A673 (cell line): ENCODE measurements at regions not wholly inside any gene's neighbourhood (a gene's known extent, or its start where the extent isn't known, plus 50 kb on each side); places are given as distances from the start of the nearest gene placed in this dataset.

Source experiments
- CTCF ChIP-seq: fragments of 300-800, 200-600 bp; sonication (generic); conservative IDR thresholded peaks from 2 replicates; pipeline ENCODE4 v1.5.1; 2017; ENCODE audit warnings: low read depth, mild to moderate bottlenecking, antibody characterized with exemption, low read length, moderate library complexity, mixed read lengths
- EZH2 ChIP-seq: fragments of 200-600 bp; sonication (generic); IDR thresholded peaks from 2 replicates; pipeline ENCODE4 v1.6.1; 2017; ENCODE audit warnings: borderline replicate concordance, low read depth, mild to moderate bottlenecking, mixed read lengths, antibody characterized with exemption, low read length; ENCODE audit not compliant: poor library complexity, severe bottlenecking

GRCh38 chr4:81785338-81785737, 313.6 kb upstream of the RASGEF1B start:
- TF ChIP-seq EZH2 (no peak), CTCF (no peak)
